Lower leg skin (tissue), 4 donors: ENCODE measurements at regions not wholly inside any gene's neighbourhood (a gene's known extent, or its start where the extent isn't known, plus 50 kb on each side); places are given as distances from the start of the nearest gene placed in this dataset.

Source experiments
- DNase-seq, 2 donors: peaks; one replicate each; pipeline ENCODE4 v3.0.0-alpha.2; 2019; ENCODE audit warnings: low spot score in 2 of 2
- H3K4me3 ChIP-seq: fragments of 200-600 bp; sonication (generic); 2 replicates; pipeline ENCODE4 v1.5.1; 2017; ENCODE audit warnings: mild to moderate bottlenecking, low read depth; ENCODE audit not compliant: poor library complexity, severe bottlenecking
- CTCF ChIP-seq, 3 donors: fragments of 450-650 bp; IDR thresholded peaks; one replicate each; pipeline ENCODE4 v1.5.1; 2016; ENCODE audit warnings: antibody characterized with exemption in 3 of 3, mild to moderate bottlenecking in 3 of 3, moderate library complexity in 2 of 3
- POLR2A ChIP-seq, 2 donors: fragments of 450-650 bp; IDR thresholded peaks; one replicate each; pipeline ENCODE4 v1.6.1; 2016 to 2017; ENCODE audit warnings: antibody characterized with exemption in 2 of 2, mild to moderate bottlenecking in 1 of 2, moderate library complexity in 1 of 2
- WGBS, 2 donors: methylation state at CpG; one replicate each; pipeline ENCODE4 v1.1.5; 2018; 5-methylcytosine and 5-hydroxymethylcytosine counted together
- intact Hi-C: fragments of 100-400 bp; cut with DNase I; formaldehyde crosslinking; loops from one replicate; pipeline ENCODE4 v1.15.0; 2023; ENCODE audit warnings: low total_unique reads

- no peak overlapping the region for H3K4me3 ChIP-seq
- TF ChIP-seq CTCF (IDR thresholded peaks at IDR 0.05) (no peak), POLR2A (IDR thresholded peaks at IDR 0.05) (no peak)
- intact Hi-C loops: no loop called here
- 84 to 86% methylated on average over 13 of the region's 13 CpGs for WGBS, 2 donors
- DNase-seq: peak in 1 of 2 donors; percentile 65
These were observed 133.6 kb downstream of the DDX1 start for GRCh38 chr2:15725101-15725781.

- peak in 1 of 2 donors; percentile 21 for DNase-seq
- TF ChIP-seq CTCF (IDR thresholded peaks at IDR 0.05): no peak
- TF ChIP-seq POLR2A (IDR thresholded peaks at IDR 0.05): no peak
- WGBS, 2 donors: 87 to 90% methylated on average over 5 of the region's 5 CpGs
- no peak overlapping the region for H3K4me3 ChIP-seq
- intact Hi-C loops: no loop called here
These were observed 134.1 kb downstream of the DDX1 start for GRCh38 chr2:15725782-15726112.

- no peak overlapping the region for H3K4me3 ChIP-seq
- intact Hi-C loops: no loop called here
- peak in 1 of 2 donors; percentile 74 for DNase-seq
- TF ChIP-seq POLR2A (IDR thresholded peaks at IDR 0.05) (no peak), CTCF (IDR thresholded peaks at IDR 0.05) (no peak)
- WGBS, 2 donors: 92 to 97% methylated on average over 8 of the region's 8 CpGs
These were observed 134.8 kb downstream of the DDX1 start for GRCh38 chr2:15726321-15727057.

- intact Hi-C loops: no loop called here
These were observed 136.0 kb downstream of the DDX1 start for GRCh38 chr2:15727396-15728244.

More at GRCh38 chr2:15727396-15728244, 136.0 kb downstream of the DDX1 start:
- WGBS, 2 donors: 85 to 89% methylated on average over 9 of the region's 9 CpGs
- peak in 1 of 2 donors; percentile 75 for DNase-seq
- no peak overlapping the region for H3K4me3 ChIP-seq
- TF ChIP-seq POLR2A (IDR thresholded peaks at IDR 0.05) (no peak), CTCF (IDR thresholded peaks at IDR 0.05) (no peak)
